ENCODE measurements at regions not wholly inside any gene's neighbourhood (a gene's known extent, or its start where the extent isn't known, plus 50 kb on each side); places are given as distances from the start of the nearest gene placed in this dataset.
"Not testable (repeated sequence)": the region's sequence is repeated elsewhere in the genome, so short reads cannot be mapped to it uniquely, and the experiment has no call there.

DNA sequence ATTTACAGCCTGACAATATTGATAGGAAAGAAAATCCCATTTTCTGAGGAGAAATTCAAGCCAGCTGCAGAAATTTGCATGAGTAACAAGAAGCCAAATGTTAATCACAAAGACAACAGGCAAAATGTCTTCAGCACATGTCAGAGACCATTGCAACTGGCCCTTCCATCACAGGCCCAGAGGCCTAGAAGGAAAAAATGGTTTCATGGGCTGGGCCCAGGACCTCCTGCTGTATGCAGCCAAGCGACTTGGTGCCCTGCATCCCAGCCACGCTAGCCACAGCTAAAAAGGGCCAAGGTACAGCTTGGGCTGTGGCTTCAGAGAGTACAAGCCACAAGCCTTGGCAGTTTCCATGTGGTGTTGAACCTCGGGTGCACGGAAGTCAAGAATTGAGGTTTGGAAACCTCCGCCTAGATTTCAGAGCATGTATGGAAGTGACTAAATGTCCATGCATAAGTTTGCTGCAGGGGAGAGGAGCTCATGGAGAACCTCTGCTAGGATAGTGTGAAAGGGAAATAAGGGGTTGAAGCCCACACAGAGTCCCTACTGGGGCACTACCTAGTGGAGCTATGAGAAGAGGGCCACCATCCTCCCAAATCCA lies 1474.0 kb downstream of the PCDH9 start:
- H3K27me3 Mint-ChIP-seq = no peaks in the 10 kb centered on the region
- no peak overlapping the region for H3K4me3 Mint-ChIP-seq
- no peaks in the 10 kb centered on the region for H3K4me1 Mint-ChIP-seq (ENCODE audit: low read depth in 2 of 2)
- H3K36me3 Mint-ChIP-seq = peaks cover 10% of the 10 kb centered on the region
- DNase-seq (ENCODE audit: low spot score) (no peak), ATAC-seq (no peak)
- no peak overlapping the region for H3K27ac Mint-ChIP-seq
- peaks cover 29% of the 10 kb centered on the region for H3K9me3 Mint-ChIP-seq

DNA sequence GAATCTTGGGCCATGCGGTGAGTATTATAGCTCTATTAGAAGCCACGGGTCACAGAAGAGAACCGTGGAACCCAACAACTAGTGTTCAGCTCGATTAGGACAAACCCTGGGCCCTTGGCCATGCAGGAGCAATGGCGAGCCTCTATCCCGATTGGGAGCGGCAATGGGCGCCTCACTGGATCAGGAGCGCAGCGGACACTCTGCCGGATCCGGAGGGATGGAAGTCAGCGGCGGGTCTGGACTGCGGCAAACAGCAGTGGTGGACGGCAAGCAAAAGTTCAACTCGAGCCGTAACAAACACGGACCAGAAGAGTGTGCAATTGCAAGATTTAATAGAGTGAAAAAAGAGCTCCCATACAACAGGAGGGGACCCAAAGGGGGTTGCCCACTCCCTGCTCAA lies 1481.9 kb downstream of the PCDH9 start:
- no peak overlapping the region for H3K27ac Mint-ChIP-seq
- no peaks in the 10 kb centered on the region for H3K4me1 Mint-ChIP-seq (ENCODE audit: low read depth in 2 of 2)
- ATAC-seq (no peak), DNase-seq (ENCODE audit: low spot score) (no peak)
- H3K4me3 Mint-ChIP-seq = no peak overlapping the region
- peaks cover 19% of the 10 kb centered on the region for H3K9me3 Mint-ChIP-seq
- H3K27me3 Mint-ChIP-seq = no peaks in the 10 kb centered on the region
- H3K36me3 Mint-ChIP-seq = no peaks in the 10 kb centered on the region

DNA sequence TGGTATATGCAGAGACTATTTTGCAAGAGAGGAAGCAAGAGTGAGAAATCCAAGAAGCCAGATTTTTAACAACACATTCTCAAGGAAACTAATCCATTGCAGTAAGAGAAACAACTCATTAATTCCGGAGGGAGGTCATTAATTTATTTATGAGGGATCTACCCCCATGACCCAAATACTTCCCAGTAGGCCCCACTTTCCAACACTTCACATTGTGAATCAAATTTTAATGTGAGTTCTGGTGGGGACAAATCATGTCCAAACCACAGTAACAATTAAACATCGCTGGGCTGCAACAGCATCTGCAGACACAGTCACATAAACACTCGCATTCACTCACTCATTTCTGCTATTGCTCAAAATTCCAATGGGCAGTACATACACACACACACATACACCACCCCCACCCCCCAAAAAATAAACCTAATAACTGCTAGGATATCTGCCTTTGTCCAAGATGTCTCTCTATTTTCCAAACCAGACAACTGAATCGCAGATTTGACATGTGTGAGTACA lies 1483.7 kb downstream of the PCDH9 start:
- H3K9me3 Mint-ChIP-seq = peaks cover 17% of the 10 kb centered on the region
- H3K4me3 Mint-ChIP-seq = no peak overlapping the region
- H3K36me3 Mint-ChIP-seq = no peaks in the 10 kb centered on the region
- H3K27ac Mint-ChIP-seq = no peak overlapping the region
- ATAC-seq (no peak), DNase-seq (ENCODE audit: low spot score) (no peak)
- H3K27me3 Mint-ChIP-seq = no peaks in the 10 kb centered on the region
- no peaks in the 10 kb centered on the region for H3K4me1 Mint-ChIP-seq (ENCODE audit: low read depth in 2 of 2)

DNA sequence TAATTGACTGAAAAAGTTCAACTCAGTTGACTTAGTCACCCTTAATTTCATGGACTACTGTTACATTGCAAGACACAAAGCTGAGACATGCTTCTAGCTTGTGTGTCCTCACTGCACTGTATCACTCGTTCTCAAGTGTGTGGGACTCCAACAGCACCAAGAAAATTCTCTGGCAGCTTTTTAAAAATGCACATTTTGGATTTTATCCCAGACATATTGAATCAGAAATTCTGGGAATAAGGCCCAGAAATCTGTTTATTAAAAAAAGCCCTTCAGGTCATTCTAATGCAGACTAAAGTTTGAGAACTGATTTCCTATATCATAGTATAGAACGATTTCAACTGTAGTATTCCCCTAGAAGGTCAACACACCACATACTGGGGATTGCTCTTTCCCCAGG lies 1485.3 kb downstream of the PCDH9 start:
- DNase-seq (ENCODE audit: low spot score) = no peak
- Mint-ChIP-seq H3K27me3 (no peaks in the 10 kb centered on the region), H3K4me1 (ENCODE audit: low read depth in 2 of 2) (no peaks in the 10 kb centered on the region), H3K4me3 (no peak overlapping the region), H3K36me3 (no peaks in the 10 kb centered on the region), H3K27ac (no peak overlapping the region), H3K9me3 (peaks cover 10% of the 10 kb centered on the region)
- ATAC-seq = no peak

DNA sequence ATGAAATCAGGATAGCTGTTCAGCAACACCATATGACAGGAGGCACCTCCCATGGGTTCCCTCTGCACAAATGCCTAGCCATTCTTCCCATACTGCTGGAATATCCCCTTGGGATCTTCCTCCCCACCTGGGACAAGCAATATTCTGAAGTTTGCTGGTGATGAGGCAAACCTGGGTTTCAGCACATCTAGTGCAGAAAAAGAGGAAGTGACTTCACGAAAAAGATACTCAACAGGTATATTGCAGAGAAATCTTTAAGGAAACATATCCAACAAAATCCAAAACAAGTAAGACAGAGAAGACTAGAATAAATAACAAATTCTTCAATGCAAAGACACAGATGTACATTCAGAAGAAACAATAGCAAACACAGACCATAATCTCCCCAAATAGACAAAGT lies 1497.0 kb downstream of the PCDH9 start:
- no peak overlapping the region for H3K4me3 Mint-ChIP-seq
- peaks cover 13% of the 10 kb centered on the region for H3K36me3 Mint-ChIP-seq
- no peak overlapping the region for H3K27ac Mint-ChIP-seq
- H3K9me3 Mint-ChIP-seq = peaks cover 23% of the 10 kb centered on the region
- no peak for ATAC-seq
- no peaks in the 10 kb centered on the region for H3K4me1 Mint-ChIP-seq (ENCODE audit: low read depth in 2 of 2)
- no peak for DNase-seq (ENCODE audit: low spot score)
- H3K27me3 Mint-ChIP-seq = no peaks in the 10 kb centered on the region

DNA sequence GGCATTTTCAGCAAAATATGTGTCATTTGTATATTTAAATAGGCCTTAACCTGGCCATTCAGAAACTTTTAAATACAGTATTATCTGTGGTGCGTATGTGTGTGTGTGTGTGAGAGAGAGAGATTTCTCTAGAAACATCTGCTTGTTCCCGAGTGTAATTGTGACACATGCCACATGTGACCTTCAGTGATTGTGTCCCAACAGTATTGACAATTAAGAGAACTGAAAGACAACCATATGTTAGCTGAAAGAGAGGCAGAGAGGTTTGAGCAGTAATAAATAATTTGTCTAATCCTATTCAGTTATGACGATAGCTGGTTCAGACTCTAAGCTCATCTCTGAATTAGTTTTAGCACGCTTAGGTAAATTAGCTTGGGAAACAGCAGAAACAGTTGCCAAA lies 1503.1 kb downstream of the PCDH9 start:
- DNase-seq (ENCODE audit: low spot score) (no peak), ATAC-seq (no peak)
- H3K4me3 Mint-ChIP-seq = no peak overlapping the region
- H3K9me3 Mint-ChIP-seq = peaks cover 7% of the 10 kb centered on the region
- no peak overlapping the region for H3K27ac Mint-ChIP-seq
- no peaks in the 10 kb centered on the region for H3K36me3 Mint-ChIP-seq
- no peaks in the 10 kb centered on the region for H3K27me3 Mint-ChIP-seq
- no peaks in the 10 kb centered on the region for H3K4me1 Mint-ChIP-seq (ENCODE audit: low read depth in 2 of 2)

DNA sequence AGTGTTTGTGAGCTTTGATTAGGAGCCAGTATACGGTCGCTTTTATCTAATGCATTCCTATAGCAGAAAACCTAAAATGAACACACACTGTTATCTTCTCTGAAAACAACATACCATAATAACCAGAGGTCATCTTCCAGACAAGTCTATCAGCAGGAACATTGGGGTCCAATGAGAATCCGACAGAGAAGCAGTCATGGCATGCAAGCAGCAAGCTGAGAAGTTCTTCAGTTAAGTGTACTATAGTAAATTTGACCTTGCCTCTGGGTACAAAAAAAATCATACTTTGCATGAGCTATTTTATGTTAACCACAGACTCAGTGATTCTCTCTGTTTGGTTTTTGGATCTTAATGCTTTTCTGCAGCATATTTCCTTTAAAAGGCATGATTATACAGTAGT lies 1505.1 kb downstream of the PCDH9 start:
- DNase-seq (ENCODE audit: low spot score) (no peak), ATAC-seq (no peak)
- Mint-ChIP-seq H3K9me3 (no peaks in the 10 kb centered on the region), H3K27ac (no peak overlapping the region), H3K4me3 (no peak overlapping the region), H3K27me3 (no peaks in the 10 kb centered on the region), H3K4me1 (ENCODE audit: low read depth in 2 of 2) (no peaks in the 10 kb centered on the region), H3K36me3 (no peaks in the 10 kb centered on the region)

DNA sequence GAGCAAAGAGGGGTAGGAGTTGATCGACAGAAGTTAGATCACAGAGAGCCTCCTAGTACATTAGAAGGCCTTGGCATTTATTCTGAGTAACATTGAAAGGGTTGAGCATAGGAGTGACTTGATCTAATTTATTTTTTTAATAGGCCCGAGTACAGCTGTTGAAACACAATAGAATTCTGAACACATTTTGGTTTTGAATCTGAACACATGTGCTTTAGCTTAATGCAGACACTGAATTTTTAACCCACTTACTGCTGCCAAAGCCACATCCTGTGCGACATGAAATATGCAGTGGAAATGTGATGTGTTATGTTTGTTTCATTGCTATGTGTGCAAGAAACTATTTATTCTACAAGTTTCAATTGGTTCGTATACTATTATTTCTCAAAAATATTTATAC lies 1505.9 kb downstream of the PCDH9 start:
- no peaks in the 10 kb centered on the region for H3K9me3 Mint-ChIP-seq
- H3K27me3 Mint-ChIP-seq = no peaks in the 10 kb centered on the region
- H3K27ac Mint-ChIP-seq = no peak overlapping the region
- no peaks in the 10 kb centered on the region for H3K36me3 Mint-ChIP-seq
- H3K4me1 Mint-ChIP-seq (ENCODE audit: low read depth in 2 of 2) = no peaks in the 10 kb centered on the region
- ATAC-seq (no peak), DNase-seq (ENCODE audit: low spot score) (no peak)
- H3K4me3 Mint-ChIP-seq = no peak overlapping the region

DNA sequence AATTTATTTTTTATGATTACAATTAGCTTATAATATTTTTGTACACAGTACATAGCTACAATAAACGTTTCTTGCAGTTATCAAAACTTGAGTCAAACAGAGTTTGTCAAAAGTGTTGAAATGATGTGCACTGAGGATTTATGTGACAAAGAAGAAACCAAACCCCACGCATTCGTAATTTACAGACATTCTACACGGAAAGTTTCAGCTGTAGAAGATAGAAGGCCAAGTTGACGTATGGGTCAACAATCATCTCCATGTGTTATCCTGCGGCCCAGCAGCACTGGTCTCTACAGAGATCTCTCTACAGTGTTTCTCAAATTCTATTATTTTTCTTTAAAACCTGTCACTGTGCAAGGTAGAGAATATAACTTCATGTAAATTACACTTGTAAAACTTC lies 1507.6 kb downstream of the PCDH9 start:
- no peak overlapping the region for H3K4me3 Mint-ChIP-seq
- H3K36me3 Mint-ChIP-seq = peaks cover 7% of the 10 kb centered on the region
- ATAC-seq = no peak
- no peaks in the 10 kb centered on the region for H3K4me1 Mint-ChIP-seq (ENCODE audit: low read depth in 2 of 2)
- peaks cover 7% of the 10 kb centered on the region for H3K9me3 Mint-ChIP-seq
- H3K27me3 Mint-ChIP-seq = no peaks in the 10 kb centered on the region
- no peak overlapping the region for H3K27ac Mint-ChIP-seq
- DNase-seq (ENCODE audit: low spot score) = no peak

DNA sequence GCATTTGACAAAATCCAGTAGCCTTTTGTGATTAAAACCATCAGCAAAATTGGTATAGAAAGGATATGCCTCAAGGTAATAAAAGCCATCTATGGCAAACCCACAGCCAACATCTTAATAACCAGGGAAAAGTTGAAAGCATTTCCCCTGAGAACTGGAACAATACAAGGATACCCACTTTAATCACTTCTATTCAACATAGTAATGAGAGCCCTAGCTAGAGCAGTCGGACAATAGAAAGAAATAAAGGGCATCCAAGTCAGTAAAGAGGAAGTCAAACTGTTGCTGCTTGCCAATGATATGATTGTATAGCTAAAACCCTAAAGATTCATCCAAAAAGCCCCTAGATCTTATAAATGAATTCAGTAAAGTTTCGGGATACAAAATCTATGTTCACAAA lies 1510.3 kb downstream of the PCDH9 start:
- no peak overlapping the region for H3K27ac Mint-ChIP-seq
- ATAC-seq (no peak), DNase-seq (ENCODE audit: low spot score) (no peak)
- H3K9me3 Mint-ChIP-seq = peaks cover 7% of the 10 kb centered on the region
- H3K36me3 Mint-ChIP-seq = peaks cover 7% of the 10 kb centered on the region
- H3K4me3 Mint-ChIP-seq = no peak overlapping the region
- no peaks in the 10 kb centered on the region for H3K27me3 Mint-ChIP-seq
- no peaks in the 10 kb centered on the region for H3K4me1 Mint-ChIP-seq (ENCODE audit: low read depth in 2 of 2)

DNA sequence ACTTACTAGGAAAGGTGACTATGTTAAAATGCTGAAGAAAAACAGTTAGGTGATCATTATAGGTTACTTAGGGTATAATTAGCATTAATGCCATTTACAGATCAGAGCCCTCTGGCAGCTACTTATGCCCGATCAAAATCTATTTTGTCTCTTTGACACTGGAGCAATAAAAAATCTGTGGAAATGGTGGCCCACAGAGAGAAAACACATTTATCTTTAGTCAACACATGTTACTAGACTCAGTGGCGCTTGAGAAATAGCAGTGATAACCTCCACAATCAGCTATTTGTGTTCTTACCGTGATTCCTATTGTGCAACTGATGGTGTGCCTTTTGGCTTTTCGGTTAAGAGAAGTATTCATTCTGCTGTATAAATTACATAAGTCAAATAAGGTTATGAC lies 1519.6 kb downstream of the PCDH9 start:
- Mint-ChIP-seq H3K4me3 (no peak overlapping the region), H3K4me1 (ENCODE audit: low read depth in 2 of 2) (no peaks in the 10 kb centered on the region), H3K27me3 (no peaks in the 10 kb centered on the region), H3K36me3 (no peaks in the 10 kb centered on the region), H3K27ac (no peak overlapping the region), H3K9me3 (no peaks in the 10 kb centered on the region)
- no peak for DNase-seq (ENCODE audit: low spot score)
- no peak for ATAC-seq

DNA sequence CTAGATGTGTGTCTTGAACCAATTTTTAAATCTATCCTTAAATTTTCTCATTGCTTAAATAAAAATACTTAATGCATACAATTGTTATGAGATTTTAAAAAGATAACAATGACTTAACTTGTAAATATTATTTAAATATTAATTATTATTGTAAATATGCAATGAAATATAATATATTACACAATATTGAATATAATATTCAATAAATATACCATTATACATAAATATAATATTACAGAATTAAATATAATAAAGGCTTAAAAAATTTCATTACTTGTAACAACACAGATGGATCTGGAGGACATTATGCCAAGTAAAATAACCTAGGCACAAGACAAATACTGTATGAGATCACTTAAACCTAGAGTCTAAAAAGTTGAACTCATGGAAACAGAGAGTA lies 1532.3 kb downstream of the PCDH9 start:
- H3K4me3 Mint-ChIP-seq = no peak overlapping the region
- no peaks in the 10 kb centered on the region for H3K36me3 Mint-ChIP-seq
- H3K4me1 Mint-ChIP-seq (ENCODE audit: low read depth in 2 of 2) = no peaks in the 10 kb centered on the region
- ATAC-seq = no peak
- H3K27me3 Mint-ChIP-seq = no peaks in the 10 kb centered on the region
- peaks cover 3% of the 10 kb centered on the region for H3K9me3 Mint-ChIP-seq
- no peak overlapping the region for H3K27ac Mint-ChIP-seq
- no peak for DNase-seq (ENCODE audit: low spot score)

DNA sequence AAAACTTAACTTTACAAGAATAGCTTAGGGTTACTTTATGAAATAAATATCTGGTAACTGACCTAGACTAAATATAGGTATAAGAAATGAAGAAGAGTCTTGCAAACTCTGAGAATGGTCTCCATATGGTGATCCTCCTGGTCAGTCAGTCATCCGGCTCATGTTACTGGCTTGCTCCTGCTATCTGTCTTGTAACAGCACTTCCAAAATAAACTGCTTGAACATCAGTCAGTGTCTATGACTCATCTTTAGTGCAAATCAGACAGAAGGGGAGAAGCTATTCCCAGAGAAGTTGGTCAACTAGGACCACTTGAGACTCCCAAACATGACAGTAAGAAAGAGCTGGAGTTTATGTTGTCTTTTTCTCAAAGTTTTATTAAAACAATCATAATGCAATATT lies 1550.9 kb downstream of the PCDH9 start:
- Mint-ChIP-seq H3K36me3 (peaks cover 4% of the 10 kb centered on the region), H3K27ac (no peak overlapping the region), H3K4me3 (no peak overlapping the region), H3K9me3 (peaks cover 11% of the 10 kb centered on the region), H3K27me3 (no peaks in the 10 kb centered on the region), H3K4me1 (ENCODE audit: low read depth in 2 of 2) (no peaks in the 10 kb centered on the region)
- DNase-seq (ENCODE audit: low spot score) = no peak
- ATAC-seq = no peak

DNA sequence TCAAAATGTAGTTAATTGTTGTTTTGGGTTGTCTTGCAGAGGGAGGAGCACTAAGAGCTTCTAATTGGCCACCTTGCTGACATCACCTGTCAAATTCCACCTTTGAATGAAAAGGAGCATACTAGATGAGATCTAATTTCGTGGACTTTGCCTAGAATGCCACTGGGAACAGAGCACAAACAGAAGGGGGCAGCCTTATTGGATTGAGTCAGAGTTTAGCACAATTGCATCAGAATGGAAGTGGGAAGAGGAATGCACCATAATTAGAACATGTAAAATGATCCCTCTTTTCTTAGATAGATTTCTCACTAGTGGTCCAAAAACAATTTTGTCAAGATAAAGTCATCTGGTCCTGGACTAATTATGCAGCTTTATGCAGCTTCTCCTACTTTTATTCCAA lies 1552.2 kb downstream of the PCDH9 start:
- ATAC-seq = no peak
- no peaks in the 10 kb centered on the region for H3K27me3 Mint-ChIP-seq

DNA sequence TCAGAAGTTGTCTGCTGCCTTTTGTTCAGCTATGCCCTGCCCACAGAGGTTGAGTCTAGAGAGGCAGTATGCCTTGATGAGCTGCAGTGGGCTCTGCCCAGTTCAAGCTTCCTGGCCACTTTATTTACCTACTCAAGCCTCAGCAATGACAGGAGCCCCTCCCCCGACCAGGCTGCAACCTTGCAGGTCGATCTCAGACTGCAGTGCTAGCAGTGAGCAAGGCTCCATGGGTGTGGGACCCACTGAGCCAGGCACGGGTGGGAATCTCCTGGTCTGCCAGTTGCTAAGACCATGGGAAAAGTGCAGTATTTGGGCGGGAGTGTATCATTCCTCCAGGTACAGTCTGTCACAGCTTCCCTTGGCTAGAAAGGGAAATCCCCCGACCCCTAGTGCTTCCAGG lies 1554.8 kb downstream of the PCDH9 start:
- not testable (repeated sequence) for H3K27me3 Mint-ChIP-seq
- H3K9me3 Mint-ChIP-seq = peaks cover 22% of the 10 kb centered on the region

More for the DNA sequence above, 1552.2 kb downstream of the PCDH9 start:
- no peak overlapping the region for H3K4me3 Mint-ChIP-seq
- H3K36me3 Mint-ChIP-seq = peaks cover 8% of the 10 kb centered on the region
- no peaks in the 10 kb centered on the region for H3K4me1 Mint-ChIP-seq (ENCODE audit: low read depth in 2 of 2)
- peaks cover 16% of the 10 kb centered on the region for H3K9me3 Mint-ChIP-seq
- H3K27ac Mint-ChIP-seq = no peak overlapping the region
- DNase-seq (ENCODE audit: low spot score) = no peak

More for the DNA sequence above, 1554.8 kb downstream of the PCDH9 start:
- H3K36me3 Mint-ChIP-seq = peaks cover 28% of the 10 kb centered on the region
- H3K27ac Mint-ChIP-seq; H3K4me3 Mint-ChIP-seq; DNase-seq (ENCODE audit: low spot score); H3K4me1 Mint-ChIP-seq (ENCODE audit: low read depth in 2 of 2); ATAC-seq: not testable (repeated sequence)

All from natural killer cell treated with Interleukin-12 subunit alpha and Interleukin-12 subunit beta and Interleukin-15 and Interleukin-18, amount 100 ng/mL, for 72 hours (primary cell).